ENCODE measurements at regions not wholly inside any gene's neighbourhood (a gene's known extent, or its start where the extent isn't known, plus 50 kb on each side); places are given as distances from the start of the nearest gene placed in this dataset.
"Not testable (repeated sequence)": the region's sequence is repeated elsewhere in the genome, so short reads cannot be mapped to it uniquely, and the experiment has no call there.

DNA sequence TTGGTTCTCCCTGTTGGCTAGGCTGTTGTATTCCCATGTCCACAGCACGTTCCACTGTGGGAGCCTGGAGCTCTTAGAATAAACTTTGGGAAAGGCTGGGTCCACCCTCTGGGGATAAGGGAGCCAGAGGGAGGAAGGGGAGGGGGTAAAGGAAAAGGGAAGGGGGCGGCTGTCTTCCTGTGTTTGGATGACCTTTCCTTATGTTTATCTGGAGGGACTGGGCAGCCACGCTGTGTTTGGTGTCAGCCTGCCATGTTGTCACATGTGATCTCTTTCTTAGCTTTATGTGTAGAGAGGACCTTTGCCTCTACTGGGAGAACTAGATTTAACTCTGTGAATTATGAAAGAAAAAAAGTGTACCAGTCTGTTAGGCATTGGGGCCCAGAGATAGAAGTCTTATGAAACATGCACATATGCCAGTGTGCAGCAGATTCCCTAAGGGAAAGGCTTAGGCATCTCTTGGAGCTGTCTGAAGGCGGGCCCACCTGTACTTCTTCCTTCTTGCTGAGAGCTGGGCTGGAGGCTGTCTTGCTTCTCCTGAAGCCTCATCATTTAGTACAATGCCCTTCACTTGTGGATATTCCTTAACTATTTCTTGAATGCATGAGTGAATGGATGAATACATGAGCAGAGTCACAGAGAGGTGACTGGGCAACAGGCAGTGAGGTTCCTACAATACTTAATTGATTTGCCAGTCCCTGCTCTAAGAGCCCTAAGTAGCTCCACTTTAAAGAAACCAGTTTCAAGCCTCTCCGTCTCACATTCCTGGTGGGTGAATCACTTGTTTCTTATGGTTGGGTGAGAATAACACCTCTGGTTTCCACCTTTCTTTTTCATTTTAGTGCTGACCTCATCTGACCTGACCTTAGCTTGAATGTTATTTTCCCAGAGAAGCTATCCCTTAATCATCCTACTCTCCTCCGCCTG lies 62.5 kb upstream of the ARHGAP29 start:
- no peak for DNase-seq (ENCODE audit: extremely low spot score)
- TF ChIP-seq CTCF (IDR thresholded peaks at IDR 0.05; ENCODE audit: control extremely low read depth, extremely low read depth, low read depth, missing control alignments): no peak
- CTCF ChIA-PET: interaction anchor here (1.4 to 2.0 kb wide), 2 partner anchors 16 to 17 kb away, joined by 3 to 4 read pairs; no protein-coding TSS in a partner anchor
- POLR2A ChIA-PET: no interaction called here

- TF ChIP-seq CTCF (IDR thresholded peaks at IDR 0.05; ENCODE audit: control extremely low read depth, extremely low read depth, low read depth, missing control alignments): no peak
- POLR2A ChIA-PET: no interaction called here
- CTCF ChIA-PET: interaction anchor here (1.4 kb wide), 1 partner anchor 17 kb away, joined by 3 read pairs; no protein-coding TSS in a partner anchor
- no peak for DNase-seq (ENCODE audit: extremely low spot score)
Measured at GRCh38 chr1:94298861-94299260, 61.5 kb upstream of the ARHGAP29 start.

GRCh38 chr1:94296018-94296417 lies 58.6 kb upstream of the ARHGAP29 start:
- POLR2A ChIA-PET: no interaction called here
- DNase-seq (ENCODE audit: extremely low spot score): no peak
- TF ChIP-seq CTCF (IDR thresholded peaks at IDR 0.05; ENCODE audit: control extremely low read depth, extremely low read depth, low read depth, missing control alignments): no peak
- CTCF ChIA-PET: no interaction called here

- CTCF ChIA-PET: interaction anchor here (1.3 kb wide), 1 partner anchor 8 kb away, joined by 3 read pairs; no protein-coding TSS in a partner anchor
Measured at GRCh38 chr1:94292978-94293377, 55.6 kb upstream of the ARHGAP29 start.

DNA sequence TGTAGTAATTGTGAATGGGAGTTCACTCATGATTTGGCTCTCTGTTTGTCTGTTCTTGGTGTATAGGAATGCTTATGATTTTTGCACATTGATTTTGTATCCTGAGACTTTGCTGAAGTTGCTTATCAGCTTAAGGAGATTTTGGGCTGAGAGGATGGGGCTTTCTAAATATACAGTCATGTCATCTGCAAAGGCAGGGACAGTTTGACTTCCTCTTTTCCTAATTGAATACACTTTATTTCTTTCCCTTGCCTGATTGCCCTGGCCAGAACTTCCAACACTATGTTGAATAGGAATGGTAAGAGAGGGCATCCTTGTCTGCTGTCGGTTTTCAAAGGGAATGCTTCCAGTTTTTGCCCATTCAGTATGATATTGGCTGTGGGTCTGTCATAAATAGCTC lies 51.9 kb upstream of the ARHGAP29 start:
- CTCF ChIA-PET; DNase-seq (ENCODE audit: extremely low spot score); POLR2A ChIA-PET: not testable (repeated sequence)

More at GRCh38 chr1:94292978-94293377, 55.6 kb upstream of the ARHGAP29 start:
- POLR2A ChIA-PET; DNase-seq (ENCODE audit: extremely low spot score): not testable (repeated sequence)

Measured in GM10248 (cell line).